GM23338 (cell line): ENCODE measurements at regions not wholly inside any gene's neighbourhood (a gene's known extent, or its start where the extent isn't known, plus 50 kb on each side); places are given as distances from the start of the nearest gene placed in this dataset.

ENCODE experiments used
- CREB1 ChIP-seq: fragments of 250-450 bp; sonication (Bioruptor Pico); IDR thresholded peaks from 2 replicates; pipeline ENCODE4 v1.5.0; 2020; ENCODE audit warnings: low read depth, mild to moderate bottlenecking, moderate library complexity
- EZH2 ChIP-seq: fragments of 200-600 bp; sonication (generic); IDR thresholded peaks from one replicate; pipeline ENCODE4 v1.8.0; 2017; ENCODE audit warnings: antibody characterized with exemption, mild to moderate bottlenecking, low read depth; ENCODE audit not compliant: unreplicated experiment
- POLR2AphosphoS5 ChIP-seq: IDR thresholded peaks from 2 replicates; pipeline ENCODE4 v1.6.1; 2016; ENCODE audit warnings: antibody characterized with exemption, low read depth
- REST ChIP-seq: IDR thresholded peaks from one replicate; pipeline ENCODE4 v1.6.1; 2018; ENCODE audit warnings: antibody characterized with exemption; ENCODE audit not compliant: unreplicated experiment
- TF ChIP-seq, protein P1 (sequence below), 2 experiments: fragments of 200-600 bp in 1 of 2; sonication (generic) in 1 of 2; conservative IDR thresholded peaks; 2 replicates each; pipeline versions ENCODE4 v1.5.1 to v1.6.1; 2016 to 2017; ENCODE audit warnings: antibody characterized with exemption in 2 of 2, low read depth in 2 of 2, mild to moderate bottlenecking in 2 of 2, moderate library complexity in 1 of 2

- TF ChIP-seq, protein P1, sequence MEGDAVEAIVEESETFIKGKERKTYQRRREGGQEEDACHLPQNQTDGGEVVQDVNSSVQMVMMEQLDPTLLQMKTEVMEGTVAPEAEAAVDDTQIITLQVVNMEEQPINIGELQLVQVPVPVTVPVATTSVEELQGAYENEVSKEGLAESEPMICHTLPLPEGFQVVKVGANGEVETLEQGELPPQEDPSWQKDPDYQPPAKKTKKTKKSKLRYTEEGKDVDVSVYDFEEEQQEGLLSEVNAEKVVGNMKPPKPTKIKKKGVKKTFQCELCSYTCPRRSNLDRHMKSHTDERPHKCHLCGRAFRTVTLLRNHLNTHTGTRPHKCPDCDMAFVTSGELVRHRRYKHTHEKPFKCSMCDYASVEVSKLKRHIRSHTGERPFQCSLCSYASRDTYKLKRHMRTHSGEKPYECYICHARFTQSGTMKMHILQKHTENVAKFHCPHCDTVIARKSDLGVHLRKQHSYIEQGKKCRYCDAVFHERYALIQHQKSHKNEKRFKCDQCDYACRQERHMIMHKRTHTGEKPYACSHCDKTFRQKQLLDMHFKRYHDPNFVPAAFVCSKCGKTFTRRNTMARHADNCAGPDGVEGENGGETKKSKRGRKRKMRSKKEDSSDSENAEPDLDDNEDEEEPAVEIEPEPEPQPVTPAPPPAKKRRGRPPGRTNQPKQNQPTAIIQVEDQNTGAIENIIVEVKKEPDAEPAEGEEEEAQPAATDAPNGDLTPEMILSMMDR (conservative IDR thresholded peaks at IDR 0.05; ENCODE audit: low read depth in 2 of 2) = no peak
- TF ChIP-seq POLR2AphosphoS5 (peak; percentile 33; the same call in 1 of the 2 replicates), EZH2 (no peak), REST (no peak), CREB1 (CRISPR knock-in tag) (no peak)
These were observed 102.1 kb upstream of the TENM3 start for GRCh38 chr4:182141061-182141460.
